Skeletal muscle satellite cell (primary cell): ENCODE measurements at regions not wholly inside any gene's neighbourhood (a gene's known extent, or its start where the extent isn't known, plus 50 kb on each side); places are given as distances from the start of the nearest gene placed in this dataset.

ENCODE experiments used
- H3K27me3 ChIP-seq: 2 replicates; pipeline ENCODE4 v1.7.0; 2013; ENCODE audit warnings: low read length; ENCODE audit not compliant: control insufficient read depth, insufficient read depth
- H3K36me3 ChIP-seq: 2 replicates; pipeline ENCODE4 v1.7.0; 2013; ENCODE audit warnings: mild to moderate bottlenecking, control low read depth, low read length; ENCODE audit not compliant: insufficient read depth
- H3K4me1 ChIP-seq: 2 replicates; pipeline ENCODE4 v1.7.0; 2013; ENCODE audit warnings: low read length; ENCODE audit not compliant: control insufficient read depth, insufficient read depth
- H3K4me2 ChIP-seq: 2 replicates; pipeline ENCODE4 v1.7.0; 2013; ENCODE audit warnings: mild to moderate bottlenecking, low read length
- H3K4me3 ChIP-seq: 2 replicates; pipeline ENCODE4 v1.7.0; 2013; ENCODE audit warnings: low read length
- H3K9ac ChIP-seq: 2 replicates; pipeline ENCODE4 v1.7.0; 2013; ENCODE audit warnings: mild to moderate bottlenecking, low read depth, low read length, moderate library complexity
- H3K9me3 ChIP-seq: replicated peaks from 2 replicates; pipeline ENCODE4 v1.7.0; 2013; ENCODE audit warnings: mild to moderate bottlenecking, control low read depth, low read length

- Histone ChIP-seq H3K9me3 (no peaks in the 10 kb centered on the region), H3K27me3 (no peaks in the 10 kb centered on the region), H3K36me3 (no peaks in the 10 kb centered on the region), H3K9ac (no peak overlapping the region), H3K4me3 (no peak overlapping the region), H3K4me2 (no peak overlapping the region), H3K4me1 (peaks cover 20% of the 10 kb centered on the region)
Measured at GRCh38 chr1:115412733-115413132, 74.7 kb upstream of the NGF start.

GRCh38 chr1:115412286-115412685, 74.2 kb upstream of the NGF start:
- Histone ChIP-seq H3K27me3 (no peaks in the 10 kb centered on the region), H3K4me3 (no peak overlapping the region), H3K4me2 (no peak overlapping the region), H3K9me3 (no peaks in the 10 kb centered on the region), H3K36me3 (no peaks in the 10 kb centered on the region), H3K4me1 (peaks cover 20% of the 10 kb centered on the region), H3K9ac (no peak overlapping the region)

- H3K36me3 ChIP-seq: no peaks in the 10 kb centered on the region
- no peaks in the 10 kb centered on the region for H3K9me3 ChIP-seq
- peaks cover 20% of the 10 kb centered on the region for H3K4me1 ChIP-seq
- H3K9ac ChIP-seq: no peak overlapping the region
- no peak overlapping the region for H3K4me3 ChIP-seq
- H3K4me2 ChIP-seq: no peak overlapping the region
- H3K27me3 ChIP-seq: no peaks in the 10 kb centered on the region
Measured at GRCh38 chr1:115411371-115412063, 73.5 kb upstream of the NGF start.

GRCh38 chr1:115409094-115410015, 71.3 kb upstream of the NGF start:
- Histone ChIP-seq H3K9me3 (no peaks in the 10 kb centered on the region), H3K4me1 (peaks cover 20% of the 10 kb centered on the region), H3K36me3 (no peaks in the 10 kb centered on the region), H3K4me3 (no peak overlapping the region), H3K9ac (no peak overlapping the region), H3K27me3 (no peaks in the 10 kb centered on the region), H3K4me2 (no peak overlapping the region)

GRCh38 chr1:115408533-115408932, 70.5 kb upstream of the NGF start:
- H3K4me1 ChIP-seq: peaks cover 20% of the 10 kb centered on the region
- no peaks in the 10 kb centered on the region for H3K9me3 ChIP-seq
- H3K4me3 ChIP-seq: no peak overlapping the region
- H3K36me3 ChIP-seq: no peaks in the 10 kb centered on the region
- no peak overlapping the region for H3K4me2 ChIP-seq
- no peak overlapping the region for H3K9ac ChIP-seq
- H3K27me3 ChIP-seq: no peaks in the 10 kb centered on the region

GRCh38 chr1:115404911-115405310, 66.9 kb upstream of the NGF start:
- no peak overlapping the region for H3K4me3 ChIP-seq
- peaks cover 15% of the 10 kb centered on the region for H3K4me1 ChIP-seq
- no peaks in the 10 kb centered on the region for H3K27me3 ChIP-seq
- H3K36me3 ChIP-seq: no peaks in the 10 kb centered on the region
- H3K9me3 ChIP-seq: no peaks in the 10 kb centered on the region
- H3K9ac ChIP-seq: no peak overlapping the region
- no peak overlapping the region for H3K4me2 ChIP-seq

GRCh38 chr1:115402753-115403184, 64.7 kb upstream of the NGF start:
- no peak overlapping the region for H3K4me3 ChIP-seq
- H3K9ac ChIP-seq: no peak overlapping the region
- peaks cover 5% of the 10 kb centered on the region for H3K4me1 ChIP-seq
- H3K9me3 ChIP-seq: no peaks in the 10 kb centered on the region
- no peaks in the 10 kb centered on the region for H3K27me3 ChIP-seq
- H3K36me3 ChIP-seq: no peaks in the 10 kb centered on the region
- H3K4me2 ChIP-seq: no peak overlapping the region

GRCh38 chr1:115401676-115402075, 63.6 kb upstream of the NGF start:
- Histone ChIP-seq H3K4me3 (no peak overlapping the region), H3K27me3 (no peaks in the 10 kb centered on the region), H3K4me1 (peaks cover 5% of the 10 kb centered on the region), H3K4me2 (no peak overlapping the region), H3K9me3 (no peaks in the 10 kb centered on the region), H3K36me3 (no peaks in the 10 kb centered on the region), H3K9ac (no peak overlapping the region)

- H3K9ac ChIP-seq: no peak overlapping the region
- no peaks in the 10 kb centered on the region for H3K27me3 ChIP-seq
- peaks cover 5% of the 10 kb centered on the region for H3K4me1 ChIP-seq
- no peak overlapping the region for H3K4me2 ChIP-seq
- H3K36me3 ChIP-seq: no peaks in the 10 kb centered on the region
- no peaks in the 10 kb centered on the region for H3K9me3 ChIP-seq
- H3K4me3 ChIP-seq: no peak overlapping the region
Measured at GRCh38 chr1:115400891-115401290, 62.8 kb upstream of the NGF start.

GRCh38 chr1:115400426-115400825, 62.4 kb upstream of the NGF start:
- no peak overlapping the region for H3K4me3 ChIP-seq
- H3K36me3 ChIP-seq: no peaks in the 10 kb centered on the region
- no peaks in the 10 kb centered on the region for H3K9me3 ChIP-seq
- no peak overlapping the region for H3K4me2 ChIP-seq
- H3K27me3 ChIP-seq: no peaks in the 10 kb centered on the region
- H3K4me1 ChIP-seq: peaks cover 5% of the 10 kb centered on the region
- H3K9ac ChIP-seq: no peak overlapping the region

GRCh38 chr1:115398745-115399144, 60.7 kb upstream of the NGF start:
- Histone ChIP-seq H3K4me1 (peaks cover 5% of the 10 kb centered on the region), H3K27me3 (no peaks in the 10 kb centered on the region), H3K9ac (no peak overlapping the region), H3K4me2 (no peak overlapping the region), H3K9me3 (no peaks in the 10 kb centered on the region), H3K4me3 (no peak overlapping the region), H3K36me3 (no peaks in the 10 kb centered on the region)
